Activated CD4-positive, CD25-positive, alpha-beta regulatory T cell treated with anti-CD3 and anti-CD28 coated beads, Interleukin-2, amount 50 U/mL, for 24 hours (primary cell): ENCODE measurements at regions not wholly inside any gene's neighbourhood (a gene's known extent, or its start where the extent isn't known, plus 50 kb on each side); places are given as distances from the start of the nearest gene placed in this dataset.
"Not testable (repeated sequence)": the region's sequence is repeated elsewhere in the genome, so short reads cannot be mapped to it uniquely, and the experiment has no call there.

Experiments
- ATAC-seq, 2 donors: fragments of 150-1000 bp; cut with Tn5 transposase; one replicate each; pipeline ENCODE4 v1.10.0; 2021; ENCODE audit warnings: mild to moderate bottlenecking in 1 of 2, moderate library complexity in 1 of 2

GRCh38 chr12:33832900-33833299 is 189.4 kb upstream of the ALG10 start:
- ATAC-seq: no peak

- no peak for ATAC-seq
Observed at GRCh38 chr12:33834672-33835071, 187.6 kb upstream of the ALG10 start.

GRCh38 chr12:33876618-33877017 is 145.7 kb upstream of the ALG10 start:
- no peak for ATAC-seq

- no peak for ATAC-seq
Observed at GRCh38 chr12:33892425-33892824, 129.9 kb upstream of the ALG10 start.

- not testable (repeated sequence) for ATAC-seq
Observed at GRCh38 chr12:33920460-33920859, 101.8 kb upstream of the ALG10 start.

GRCh38 chr12:33926095-33926494 is 96.2 kb upstream of the ALG10 start:
- no peak for ATAC-seq

GRCh38 chr12:33937669-33938068 is 84.6 kb upstream of the ALG10 start:
- not testable (repeated sequence) for ATAC-seq

GRCh38 chr12:33942172-33942571 is 80.1 kb upstream of the ALG10 start:
- no peak for ATAC-seq

- no peak for ATAC-seq
Observed at GRCh38 chr12:33944703-33945437, 77.4 kb upstream of the ALG10 start.

GRCh38 chr12:33945438-33945784 is 76.9 kb upstream of the ALG10 start:
- no peak for ATAC-seq

GRCh38 chr12:33966219-33966618 is 56.1 kb upstream of the ALG10 start:
- ATAC-seq: not testable (repeated sequence)

GRCh38 chr12:33967760-33968159 is 54.5 kb upstream of the ALG10 start:
- ATAC-seq: no peak
